ENCODE measurements at regions not wholly inside any gene's neighbourhood (a gene's known extent, or its start where the extent isn't known, plus 50 kb on each side); places are given as distances from the start of the nearest gene placed in this dataset.

DNA sequence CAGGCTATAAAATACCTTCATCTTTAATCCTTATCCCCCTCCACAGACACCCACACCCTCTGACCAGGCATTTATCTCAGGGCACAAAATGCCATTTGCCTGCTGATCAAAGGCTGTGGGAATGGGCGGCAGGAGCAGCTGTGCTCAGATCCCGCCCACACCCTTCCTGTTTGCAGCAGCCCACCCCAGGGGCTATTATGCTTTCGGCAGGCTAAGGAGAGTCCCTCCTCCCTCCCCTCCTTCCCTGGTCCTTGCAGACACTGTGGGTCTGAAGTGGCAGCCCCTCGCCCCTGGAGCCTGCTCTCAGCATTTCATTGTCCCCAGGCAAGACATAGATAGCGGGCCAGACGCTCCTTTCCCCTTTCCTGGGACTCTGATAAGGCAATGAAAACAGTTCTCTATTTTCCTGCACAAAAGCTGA lies 220.8 kb upstream of the HEY2 start:
- TF ChIP-seq, protein P1, sequence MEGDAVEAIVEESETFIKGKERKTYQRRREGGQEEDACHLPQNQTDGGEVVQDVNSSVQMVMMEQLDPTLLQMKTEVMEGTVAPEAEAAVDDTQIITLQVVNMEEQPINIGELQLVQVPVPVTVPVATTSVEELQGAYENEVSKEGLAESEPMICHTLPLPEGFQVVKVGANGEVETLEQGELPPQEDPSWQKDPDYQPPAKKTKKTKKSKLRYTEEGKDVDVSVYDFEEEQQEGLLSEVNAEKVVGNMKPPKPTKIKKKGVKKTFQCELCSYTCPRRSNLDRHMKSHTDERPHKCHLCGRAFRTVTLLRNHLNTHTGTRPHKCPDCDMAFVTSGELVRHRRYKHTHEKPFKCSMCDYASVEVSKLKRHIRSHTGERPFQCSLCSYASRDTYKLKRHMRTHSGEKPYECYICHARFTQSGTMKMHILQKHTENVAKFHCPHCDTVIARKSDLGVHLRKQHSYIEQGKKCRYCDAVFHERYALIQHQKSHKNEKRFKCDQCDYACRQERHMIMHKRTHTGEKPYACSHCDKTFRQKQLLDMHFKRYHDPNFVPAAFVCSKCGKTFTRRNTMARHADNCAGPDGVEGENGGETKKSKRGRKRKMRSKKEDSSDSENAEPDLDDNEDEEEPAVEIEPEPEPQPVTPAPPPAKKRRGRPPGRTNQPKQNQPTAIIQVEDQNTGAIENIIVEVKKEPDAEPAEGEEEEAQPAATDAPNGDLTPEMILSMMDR (IDR thresholded peaks at IDR 0.05) = no peak
- TF ChIP-seq ZFX (IDR thresholded peaks at IDR 0.05; ENCODE audit: borderline replicate concordance) = no peak
